GM10248 (cell line): ENCODE measurements at regions not wholly inside any gene's neighbourhood (a gene's known extent, or its start where the extent isn't known, plus 50 kb on each side); places are given as distances from the start of the nearest gene placed in this dataset.

Source experiments
- CTCF ChIA-PET: fragments of 300-600 bp; sonication (Branson Sonifier 250); formaldehyde crosslinking; extraction: SDS; loops from one replicate; lab custom pipeline; 2021; ENCODE audit warnings: antibody characterized with exemption; lab: Yijun Ruan, JAX
- POLR2A ChIA-PET: fragments of 350-650 bp; sonication (Branson Sonifier 250); formaldehyde crosslinking; extraction: SDS; loops from one replicate; lab custom pipeline; 2020; ENCODE audit warnings: antibody characterized with exemption; lab: Yijun Ruan, JAX
- DNase-seq: peaks from one replicate; pipeline ENCODE4 v3.0.0; 2012; ENCODE audit errors: extremely low spot score
- TF ChIP-seq, protein P1 (sequence below): IDR thresholded peaks from 2 replicates; pipeline ENCODE4 v1.5.1; 2012; ENCODE audit warnings: mild to moderate bottlenecking, low read depth; ENCODE audit errors: extremely low read depth, missing control alignments, control extremely low read depth

DNA sequence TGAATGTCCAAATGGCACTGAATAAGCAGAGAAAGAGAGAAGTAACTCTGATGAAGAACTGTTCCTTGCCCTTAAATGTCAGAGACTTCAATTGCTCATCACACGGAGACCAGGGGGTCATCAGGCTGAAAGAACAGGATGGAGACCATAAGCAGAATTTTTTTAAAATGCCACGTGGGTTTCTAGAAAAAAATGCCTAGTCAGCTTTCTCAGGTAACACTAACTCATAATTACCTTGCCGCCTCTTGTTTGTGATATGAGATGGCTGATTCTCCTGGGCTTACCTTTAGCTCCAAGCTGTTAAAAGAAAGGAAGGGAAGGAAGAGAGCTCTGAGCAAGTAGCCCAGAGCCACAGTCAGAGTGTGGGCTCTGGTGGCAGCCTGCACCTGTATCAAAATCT lies 372.0 kb downstream of the GPAM start:
- no peak for DNase-seq
- POLR2A ChIA-PET, result no interaction called here
- CTCF ChIA-PET, result no interaction called here
- TF ChIP-seq, protein P1, sequence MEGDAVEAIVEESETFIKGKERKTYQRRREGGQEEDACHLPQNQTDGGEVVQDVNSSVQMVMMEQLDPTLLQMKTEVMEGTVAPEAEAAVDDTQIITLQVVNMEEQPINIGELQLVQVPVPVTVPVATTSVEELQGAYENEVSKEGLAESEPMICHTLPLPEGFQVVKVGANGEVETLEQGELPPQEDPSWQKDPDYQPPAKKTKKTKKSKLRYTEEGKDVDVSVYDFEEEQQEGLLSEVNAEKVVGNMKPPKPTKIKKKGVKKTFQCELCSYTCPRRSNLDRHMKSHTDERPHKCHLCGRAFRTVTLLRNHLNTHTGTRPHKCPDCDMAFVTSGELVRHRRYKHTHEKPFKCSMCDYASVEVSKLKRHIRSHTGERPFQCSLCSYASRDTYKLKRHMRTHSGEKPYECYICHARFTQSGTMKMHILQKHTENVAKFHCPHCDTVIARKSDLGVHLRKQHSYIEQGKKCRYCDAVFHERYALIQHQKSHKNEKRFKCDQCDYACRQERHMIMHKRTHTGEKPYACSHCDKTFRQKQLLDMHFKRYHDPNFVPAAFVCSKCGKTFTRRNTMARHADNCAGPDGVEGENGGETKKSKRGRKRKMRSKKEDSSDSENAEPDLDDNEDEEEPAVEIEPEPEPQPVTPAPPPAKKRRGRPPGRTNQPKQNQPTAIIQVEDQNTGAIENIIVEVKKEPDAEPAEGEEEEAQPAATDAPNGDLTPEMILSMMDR, result no peak

GRCh38 chr10:111820471-111820870 lies 363.1 kb downstream of the GPAM start:
- ChIA-PET CTCF (interaction anchor here (0.9 to 1.1 kb wide), 2 partner anchors 12 to 156 kb away, joined by 3 read pairs; no protein-coding TSS in a partner anchor), POLR2A (no interaction called here)
- TF ChIP-seq, protein P1, result no peak
- DNase-seq, result no peak

DNA sequence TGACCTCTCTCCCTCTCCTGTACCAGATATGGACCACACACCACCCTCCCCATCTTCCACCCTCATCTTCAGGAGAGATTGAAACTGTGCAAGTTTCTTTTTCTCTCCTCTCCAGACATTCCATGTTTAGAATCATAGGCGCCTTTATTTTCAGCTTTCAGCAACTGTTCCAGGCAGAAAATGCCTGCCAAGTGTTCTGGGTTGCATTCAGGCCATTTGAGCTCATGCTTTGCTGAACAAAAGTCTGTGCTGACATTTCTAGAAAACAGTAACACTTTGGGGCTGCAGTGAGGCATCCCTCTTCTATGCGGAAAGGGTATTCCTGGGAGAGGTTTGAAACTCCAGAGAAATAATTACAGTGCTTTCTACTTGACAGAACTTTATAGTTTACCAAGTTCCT lies 361.7 kb downstream of the GPAM start:
- TF ChIP-seq, protein P1, result no peak
- CTCF ChIA-PET, result interaction anchor here (1.0 kb wide), 1 partner anchor 14 kb away, joined by 3 read pairs; no protein-coding TSS in a partner anchor
- POLR2A ChIA-PET, result no interaction called here
- DNase-seq, result no peak

DNA sequence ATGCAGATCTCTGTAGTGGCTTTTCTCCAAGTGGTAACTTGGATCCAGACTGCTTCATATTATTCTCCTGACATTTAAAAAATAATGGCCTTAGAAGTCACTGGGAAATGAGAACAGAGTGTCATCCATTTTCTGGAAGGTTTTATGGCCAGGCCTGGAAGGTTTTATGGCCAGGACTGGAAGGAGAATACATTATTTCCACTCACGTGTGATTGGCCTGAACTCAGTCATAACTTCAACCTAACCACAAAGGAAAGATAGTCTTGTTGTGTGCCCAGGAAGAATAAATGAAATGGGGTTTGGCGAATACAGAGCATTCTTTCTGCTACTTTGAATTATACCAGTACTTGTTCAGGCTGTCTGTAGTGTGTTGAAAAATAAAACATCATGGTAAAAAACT lies 360.9 kb downstream of the GPAM start:
- CTCF ChIA-PET, result no interaction called here
- POLR2A ChIA-PET, result no interaction called here
- DNase-seq, result no peak
- TF ChIP-seq, protein P1, result no peak

DNA sequence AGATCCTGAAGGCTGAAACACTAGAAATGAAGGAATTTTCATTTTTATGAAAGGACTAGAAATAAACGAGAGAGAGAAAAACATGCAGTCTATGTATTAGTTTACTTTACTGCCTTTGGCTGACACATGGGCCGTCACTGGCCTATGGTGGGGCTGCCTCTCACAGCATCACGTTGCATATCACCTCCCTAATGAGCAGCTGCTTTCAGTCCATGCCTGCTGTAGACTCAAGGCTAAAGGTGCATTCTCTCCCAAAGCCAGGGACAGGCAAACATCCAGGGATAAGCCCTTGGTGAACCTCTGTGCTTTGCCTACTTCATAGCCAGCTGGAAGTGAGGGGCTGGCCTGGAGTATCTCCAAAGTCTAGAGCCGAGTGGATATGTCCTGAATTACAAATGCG lies 359.4 kb downstream of the GPAM start:
- TF ChIP-seq, protein P1, result no peak
- ChIA-PET CTCF (no interaction called here), POLR2A (no interaction called here)
- DNase-seq, result no peak

DNA sequence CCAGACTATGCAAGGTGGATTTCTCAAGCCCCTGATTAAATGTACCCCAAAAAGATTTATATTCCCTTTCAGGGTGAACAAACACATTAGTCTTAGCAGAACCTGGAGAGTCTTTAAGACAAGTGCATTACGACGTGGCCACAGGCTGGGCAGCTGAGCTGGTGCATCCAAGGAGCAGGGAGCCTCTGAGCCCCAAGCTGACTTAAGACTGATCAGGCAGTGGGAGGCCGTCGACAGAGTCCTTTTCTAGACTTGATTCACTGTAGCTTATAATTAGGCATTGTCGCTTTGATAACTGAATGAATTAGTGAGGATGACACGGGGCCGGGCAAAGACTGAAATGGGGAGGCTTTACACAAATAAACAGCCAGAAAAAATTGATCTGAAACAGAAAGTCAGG lies 353.2 kb downstream of the GPAM start:
- CTCF ChIA-PET, result interaction anchor here (1.2 kb wide), 1 partner anchor 8 kb away, joined by 4 read pairs; no protein-coding TSS in a partner anchor
- POLR2A ChIA-PET, result no interaction called here
- no peak for DNase-seq
- TF ChIP-seq, protein P1, result no peak

DNA sequence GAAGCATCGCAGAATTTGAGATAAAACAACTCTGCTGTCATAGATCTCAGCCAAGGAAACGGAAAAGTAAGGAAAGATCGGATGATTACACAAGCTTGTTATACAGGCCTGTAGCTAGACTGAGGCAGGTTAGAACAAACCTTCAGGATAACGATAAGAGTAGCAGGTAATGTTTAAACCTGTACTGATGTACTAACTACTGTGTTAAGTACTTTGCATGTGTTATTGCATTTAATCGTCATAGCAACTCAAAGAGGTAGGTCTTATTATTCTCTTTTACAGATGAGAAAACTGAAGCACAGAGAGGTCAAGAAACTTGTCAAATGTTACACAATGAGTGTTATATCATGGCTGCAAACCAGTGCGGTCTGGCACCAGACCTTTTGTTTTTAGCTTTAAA lies 352.5 kb downstream of the GPAM start:
- ChIA-PET POLR2A (no interaction called here), CTCF (no interaction called here)
- no peak for DNase-seq
- TF ChIP-seq, protein P1, result no peak
